ENCODE measurements at regions not wholly inside any gene's neighbourhood (a gene's known extent, or its start where the extent isn't known, plus 50 kb on each side); places are given as distances from the start of the nearest gene placed in this dataset.

DNA sequence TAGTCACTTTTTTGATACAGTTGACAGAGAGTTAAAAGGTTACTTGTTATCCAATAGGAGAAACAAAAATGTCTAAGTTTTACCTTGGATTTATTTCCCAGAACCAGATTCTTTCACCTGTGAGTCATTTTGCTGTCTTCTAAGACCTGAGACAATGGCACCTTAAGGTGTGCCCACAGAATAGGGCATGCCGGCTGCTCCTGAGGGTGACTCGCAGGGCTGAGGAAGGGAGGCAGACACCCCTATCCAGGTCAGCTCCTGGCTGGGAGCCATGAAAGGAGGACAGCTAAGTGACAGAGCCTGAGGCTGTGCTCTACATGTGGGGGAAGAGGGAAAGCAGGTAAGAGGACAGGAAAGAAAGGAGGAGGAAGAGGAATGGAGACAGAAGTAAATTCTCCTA lies 67.8 kb downstream of the RASSF10 start:
- Histone ChIP-seq H3K4me2 (no peak overlapping the region), H3K27me3 (no peaks in the 10 kb centered on the region), H3K9me3 (ENCODE audit: low read depth) (no peaks in the 10 kb centered on the region), H3K36me3 (no peaks in the 10 kb centered on the region), H3K4me3 (no peak overlapping the region), H3F3A (ENCODE audit: low read depth) (no peaks in the 10 kb centered on the region), H3K9ac (no peak overlapping the region), H2AFZ (replicated peaks) (no peak overlapping the region), H3K27ac (no peak overlapping the region), H3K4me1 (no peaks in the 10 kb centered on the region), H3K79me2 (ENCODE audit: low read depth) (no peaks in the 10 kb centered on the region), H4K20me1 (ENCODE audit: low read depth) (no peaks in the 10 kb centered on the region)
- Mint-ChIP-seq H3K4me3 (no peak overlapping the region), H3K9me3 (no peaks in the 10 kb centered on the region), H3K27ac (no peak overlapping the region), H3K27me3 (ENCODE audit: insufficient read depth, low read depth) (peaks cover 6% of the 10 kb centered on the region), H3K4me1 (no peaks in the 10 kb centered on the region), H3K36me3 (no peaks in the 10 kb centered on the region)
- DNase-seq (ENCODE audit: low spot score) = no peak
- TF ChIP-seq EZH2 (IDR thresholded peaks at IDR 0.05) = no peak
- TF ChIP-seq, protein P1, sequence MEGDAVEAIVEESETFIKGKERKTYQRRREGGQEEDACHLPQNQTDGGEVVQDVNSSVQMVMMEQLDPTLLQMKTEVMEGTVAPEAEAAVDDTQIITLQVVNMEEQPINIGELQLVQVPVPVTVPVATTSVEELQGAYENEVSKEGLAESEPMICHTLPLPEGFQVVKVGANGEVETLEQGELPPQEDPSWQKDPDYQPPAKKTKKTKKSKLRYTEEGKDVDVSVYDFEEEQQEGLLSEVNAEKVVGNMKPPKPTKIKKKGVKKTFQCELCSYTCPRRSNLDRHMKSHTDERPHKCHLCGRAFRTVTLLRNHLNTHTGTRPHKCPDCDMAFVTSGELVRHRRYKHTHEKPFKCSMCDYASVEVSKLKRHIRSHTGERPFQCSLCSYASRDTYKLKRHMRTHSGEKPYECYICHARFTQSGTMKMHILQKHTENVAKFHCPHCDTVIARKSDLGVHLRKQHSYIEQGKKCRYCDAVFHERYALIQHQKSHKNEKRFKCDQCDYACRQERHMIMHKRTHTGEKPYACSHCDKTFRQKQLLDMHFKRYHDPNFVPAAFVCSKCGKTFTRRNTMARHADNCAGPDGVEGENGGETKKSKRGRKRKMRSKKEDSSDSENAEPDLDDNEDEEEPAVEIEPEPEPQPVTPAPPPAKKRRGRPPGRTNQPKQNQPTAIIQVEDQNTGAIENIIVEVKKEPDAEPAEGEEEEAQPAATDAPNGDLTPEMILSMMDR (IDR thresholded peaks at IDR 0.05) = no peak
- TF ChIP-seq EZH2phosphoT487 (IDR thresholded peaks at IDR 0.05) = no peak

DNA sequence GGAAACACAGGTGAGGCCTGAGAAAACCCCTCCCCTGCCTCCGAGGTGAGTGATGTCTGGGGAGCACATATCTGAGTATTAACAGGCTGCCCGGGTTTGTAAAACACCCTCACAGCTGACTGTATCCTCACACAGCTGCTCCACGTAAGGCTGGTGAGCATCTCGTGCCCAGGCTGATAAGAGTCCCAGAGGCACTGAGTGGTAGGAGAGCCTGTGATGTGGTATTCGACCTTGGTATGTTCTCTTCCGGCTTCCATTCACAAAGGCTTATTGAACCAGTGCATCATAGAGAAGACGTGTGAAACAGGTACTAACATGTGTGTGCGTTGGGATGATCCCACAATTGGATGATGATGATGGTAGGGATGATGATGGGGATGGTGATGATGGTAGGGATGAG lies 71.7 kb downstream of the RASSF10 start:
- no peak overlapping the region for H2AFZ ChIP-seq (replicated peaks)
- H3K4me2 ChIP-seq = no peak overlapping the region
- no peak overlapping the region for H3K4me3 Mint-ChIP-seq
- TF ChIP-seq, protein P1 (IDR thresholded peaks at IDR 0.05) = no peak
- TF ChIP-seq EZH2phosphoT487 (IDR thresholded peaks at IDR 0.05) (no peak), EZH2 (IDR thresholded peaks at IDR 0.05) (no peak)
- DNase-seq (ENCODE audit: low spot score) = no peak
- no peaks in the 10 kb centered on the region for H3F3A ChIP-seq (ENCODE audit: low read depth)
- H3K36me3 ChIP-seq = no peaks in the 10 kb centered on the region
- H3K9me3 Mint-ChIP-seq = peaks cover 1% of the 10 kb centered on the region
- H4K20me1 ChIP-seq (ENCODE audit: low read depth) = no peaks in the 10 kb centered on the region
- H3K27me3 ChIP-seq = no peaks in the 10 kb centered on the region
- H3K27ac ChIP-seq = no peak overlapping the region
- H3K9me3 ChIP-seq (ENCODE audit: low read depth) = no peaks in the 10 kb centered on the region
- no peaks in the 10 kb centered on the region for H3K4me1 Mint-ChIP-seq
- H3K4me3 ChIP-seq = no peak overlapping the region
- H3K36me3 Mint-ChIP-seq = no peaks in the 10 kb centered on the region
- H3K27ac Mint-ChIP-seq = no peak overlapping the region
- peaks cover 6% of the 10 kb centered on the region for H3K27me3 Mint-ChIP-seq (ENCODE audit: insufficient read depth, low read depth)
- H3K79me2 ChIP-seq (ENCODE audit: low read depth) = no peaks in the 10 kb centered on the region
- H3K4me1 ChIP-seq = no peaks in the 10 kb centered on the region
- no peak overlapping the region for H3K9ac ChIP-seq

DNA sequence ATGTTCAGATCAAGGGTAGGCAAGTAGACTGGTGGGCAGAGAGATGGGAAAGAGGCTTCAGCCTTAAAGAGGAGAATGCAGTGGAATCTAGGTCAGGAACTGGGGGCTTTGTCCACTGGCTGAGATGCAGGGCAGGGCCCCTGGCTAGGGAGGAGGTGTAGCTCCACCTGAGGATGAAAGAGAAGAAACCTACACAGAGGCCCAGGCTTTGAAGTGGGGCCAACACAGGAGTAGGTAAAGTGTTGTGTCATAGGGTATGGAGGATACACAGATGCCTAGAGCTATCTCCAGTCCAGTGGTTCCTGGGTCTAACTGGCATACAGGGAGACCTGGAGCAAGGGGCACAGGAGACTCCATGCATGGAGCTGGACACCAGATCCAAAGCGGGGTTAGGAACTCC lies 73.5 kb downstream of the RASSF10 start:
- no peak overlapping the region for H3K27ac ChIP-seq
- no peaks in the 10 kb centered on the region for H3K36me3 ChIP-seq
- Mint-ChIP-seq H3K27ac (no peak overlapping the region), H3K9me3 (peaks cover 7% of the 10 kb centered on the region), H3K4me1 (no peaks in the 10 kb centered on the region), H3K36me3 (no peaks in the 10 kb centered on the region), H3K4me3 (no peak overlapping the region), H3K27me3 (ENCODE audit: insufficient read depth, low read depth) (peaks cover 5% of the 10 kb centered on the region)
- no peak for DNase-seq (ENCODE audit: low spot score)
- TF ChIP-seq EZH2 (IDR thresholded peaks at IDR 0.05) = no peak
- no peak for TF ChIP-seq EZH2phosphoT487 (IDR thresholded peaks at IDR 0.05)
- TF ChIP-seq, protein P1 (IDR thresholded peaks at IDR 0.05) = no peak
- H3F3A ChIP-seq (ENCODE audit: low read depth) = no peaks in the 10 kb centered on the region
- H3K9ac ChIP-seq = no peak overlapping the region
- no peaks in the 10 kb centered on the region for H3K9me3 ChIP-seq (ENCODE audit: low read depth)
- H3K4me3 ChIP-seq = no peak overlapping the region
- no peaks in the 10 kb centered on the region for H4K20me1 ChIP-seq (ENCODE audit: low read depth)
- H3K79me2 ChIP-seq (ENCODE audit: low read depth) = no peaks in the 10 kb centered on the region
- H3K27me3 ChIP-seq = no peaks in the 10 kb centered on the region
- H3K4me2 ChIP-seq = no peak overlapping the region
- H3K4me1 ChIP-seq = no peaks in the 10 kb centered on the region
- no peak overlapping the region for H2AFZ ChIP-seq (replicated peaks)
